ENCODE measurements at regions not wholly inside any gene's neighbourhood (a gene's known extent, or its start where the extent isn't known, plus 50 kb on each side); places are given as distances from the start of the nearest gene placed in this dataset.

- no peak for DNase-seq (ENCODE audit: low spot score)
These were observed 614.8 kb downstream of the ZIC1 start for GRCh38 chr3:148023994-148024393.

- no peak for DNase-seq (ENCODE audit: low spot score)
These were observed 616.9 kb downstream of the ZIC1 start for GRCh38 chr3:148026009-148026588.

DNA sequence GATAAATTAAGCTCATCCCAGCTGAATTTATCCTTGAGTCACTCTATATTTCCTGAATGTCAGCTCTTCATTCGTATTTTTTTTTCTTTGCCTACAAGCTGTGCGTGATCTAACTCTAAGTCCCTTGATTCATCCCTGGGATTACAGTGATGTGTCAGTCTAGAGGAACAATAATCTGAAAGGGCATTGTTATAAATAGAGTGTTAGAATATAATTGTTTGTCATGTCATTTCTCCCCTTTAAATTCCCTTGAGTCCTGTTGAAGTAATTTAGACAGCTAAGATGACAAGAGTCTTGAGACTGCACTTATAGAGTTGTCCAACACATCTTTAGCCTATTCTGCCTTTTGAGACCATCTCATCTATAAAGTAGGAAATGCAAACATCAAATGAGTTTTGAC, 621.8 kb downstream of the ZIC1 start:
- DNase-seq (ENCODE audit: low spot score): no peak

DNA sequence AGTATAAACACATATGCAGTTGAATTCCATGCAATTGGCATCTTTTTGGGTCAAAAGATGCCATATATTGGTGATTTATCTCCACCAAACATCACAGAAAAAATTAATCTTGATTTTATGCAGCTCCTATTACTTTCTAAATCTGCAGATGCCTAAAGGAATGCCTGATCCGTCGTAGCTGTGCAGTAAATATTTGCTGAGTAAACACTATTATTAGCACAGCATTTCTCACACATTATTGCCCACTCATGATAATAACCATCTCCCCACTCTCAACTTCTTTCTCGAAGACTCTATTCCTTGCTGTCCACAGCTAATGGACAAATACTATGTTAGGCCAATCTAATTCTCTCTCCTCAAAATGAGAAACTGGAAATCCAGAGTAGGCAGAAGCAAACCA, 625.2 kb downstream of the ZIC1 start:
- no peak for DNase-seq (ENCODE audit: low spot score)

GRCh38 chr3:148036331-148036876, 627.2 kb downstream of the ZIC1 start:
- DNase-seq (ENCODE audit: low spot score): no peak

- DNase-seq (ENCODE audit: low spot score): no peak
These were observed 633.7 kb downstream of the ZIC1 start for GRCh38 chr3:148042663-148043445.

DNA sequence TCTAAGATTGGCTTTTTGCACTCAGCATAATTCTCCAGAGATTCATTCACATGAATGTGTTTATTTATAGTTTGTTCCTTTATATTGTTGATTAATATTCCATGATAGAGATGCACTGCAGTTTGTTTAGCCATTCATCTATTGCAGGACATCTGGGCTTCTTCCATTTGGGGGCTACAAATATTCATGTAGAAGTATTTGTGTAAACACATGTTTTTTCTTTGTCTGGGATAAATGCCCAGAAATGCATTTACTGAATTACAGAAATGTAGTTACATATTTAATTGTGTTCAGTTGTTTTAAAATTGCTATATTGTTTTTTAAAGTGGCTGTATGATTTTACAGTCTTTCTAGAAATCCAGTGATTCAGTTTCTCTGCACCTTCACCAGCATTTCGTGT, 635.0 kb downstream of the ZIC1 start:
- DNase-seq (ENCODE audit: low spot score): no peak

DNA sequence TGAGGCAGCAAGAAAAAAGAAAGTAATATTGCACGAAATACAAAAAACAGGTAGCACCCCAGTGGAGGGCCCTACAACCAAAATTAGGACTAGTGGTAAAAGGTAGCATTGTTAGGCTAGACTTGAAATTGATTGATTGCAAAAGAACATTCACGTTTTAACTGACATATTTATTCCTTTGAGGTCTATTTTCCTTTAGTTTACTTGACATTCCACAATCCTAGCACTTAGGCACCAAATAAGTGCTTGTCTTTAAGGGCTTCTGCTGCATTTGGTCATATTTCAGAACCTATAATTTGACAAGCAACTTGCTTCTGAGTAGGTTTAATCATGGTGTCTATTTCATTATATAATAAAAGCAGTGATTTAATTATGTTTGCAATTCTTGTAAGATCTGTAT, 642.7 kb upstream of the AGTR1 start:
- DNase-seq (ENCODE audit: low spot score): no peak

- DNase-seq (ENCODE audit: low spot score): no peak
These were observed 635.1 kb upstream of the AGTR1 start for GRCh38 chr3:148062590-148062989.

DNA sequence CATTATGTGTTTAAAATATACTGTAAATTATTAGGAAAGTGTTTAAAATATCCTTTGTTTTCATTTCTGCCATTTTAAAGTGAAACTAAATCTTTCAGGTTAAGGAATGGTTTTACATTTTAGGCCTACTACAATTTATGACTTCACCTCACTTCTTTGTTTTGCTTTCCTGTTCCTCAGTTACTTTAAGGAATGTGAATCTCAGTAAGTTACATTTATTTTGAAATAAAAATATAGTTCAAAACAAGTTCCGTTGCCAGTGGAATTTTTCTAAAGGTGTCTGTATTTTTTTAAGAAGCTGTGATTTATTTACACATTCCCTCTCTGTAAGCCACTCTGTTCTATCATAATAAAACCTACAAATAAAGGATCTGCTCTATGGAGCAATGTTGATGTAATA, 630.9 kb upstream of the AGTR1 start:
- DNase-seq (ENCODE audit: low spot score): peak; percentile 33

DNA sequence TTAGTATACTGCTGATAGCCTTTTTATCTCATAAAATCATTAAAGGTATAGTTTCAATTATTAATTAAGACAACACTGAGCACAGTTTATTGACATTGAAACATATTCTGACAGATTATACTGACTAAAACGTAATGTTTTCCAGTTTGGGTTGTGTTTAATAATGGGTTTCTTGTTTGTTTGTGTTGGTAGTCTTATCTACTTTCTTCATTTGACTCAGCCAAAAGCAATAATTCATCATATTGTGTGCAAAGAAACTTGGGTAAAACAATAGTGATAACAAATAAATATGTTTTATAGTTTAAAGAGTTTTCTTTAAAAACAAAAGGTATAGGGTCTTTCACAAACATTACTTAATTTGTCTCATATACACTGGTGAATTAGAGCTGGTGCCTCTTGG, 629.2 kb upstream of the AGTR1 start:
- peak; percentile 37 for DNase-seq (ENCODE audit: low spot score)

- DNase-seq (ENCODE audit: low spot score): peak; percentile 39
These were observed 627.7 kb upstream of the AGTR1 start for GRCh38 chr3:148070041-148070440.

DNA sequence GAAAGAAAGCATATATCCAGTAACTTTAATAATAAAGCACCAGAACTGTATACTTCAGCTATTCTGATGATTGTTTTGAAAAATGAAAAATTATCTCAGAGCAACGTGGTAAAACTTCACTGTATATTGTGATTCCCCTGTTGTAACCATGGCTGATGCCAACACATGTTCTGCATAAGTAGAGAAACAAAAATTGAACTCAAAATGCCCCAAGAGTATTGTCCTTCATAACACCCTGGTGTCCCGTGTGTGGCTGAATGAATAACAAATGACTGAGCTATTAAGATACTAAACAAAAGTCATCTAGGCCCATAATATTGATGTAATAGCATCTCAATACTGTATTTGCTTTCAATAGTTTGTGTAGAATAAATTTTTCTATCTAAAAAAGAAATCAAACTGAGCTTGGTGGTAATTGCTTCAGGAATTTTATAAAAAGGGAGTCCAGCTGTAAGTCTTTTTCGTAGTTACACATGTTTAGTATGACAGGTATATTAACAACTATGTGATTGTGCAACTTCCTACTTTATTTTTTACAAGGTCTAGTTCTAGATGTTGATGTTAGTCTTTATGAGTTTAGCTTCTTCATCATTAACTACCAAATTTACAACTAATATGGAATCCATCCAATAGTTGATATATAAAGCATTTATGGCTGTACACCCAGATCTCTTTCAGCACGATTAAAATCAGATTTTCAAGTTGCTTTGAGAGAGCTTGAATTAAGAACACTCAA, 623.8 kb upstream of the AGTR1 start:
- peak; percentile 58 for DNase-seq (ENCODE audit: low spot score)

- DNase-seq (ENCODE audit: low spot score): peak; percentile 75
These were observed 622.8 kb upstream of the AGTR1 start for GRCh38 chr3:148074946-148075345.

DNA sequence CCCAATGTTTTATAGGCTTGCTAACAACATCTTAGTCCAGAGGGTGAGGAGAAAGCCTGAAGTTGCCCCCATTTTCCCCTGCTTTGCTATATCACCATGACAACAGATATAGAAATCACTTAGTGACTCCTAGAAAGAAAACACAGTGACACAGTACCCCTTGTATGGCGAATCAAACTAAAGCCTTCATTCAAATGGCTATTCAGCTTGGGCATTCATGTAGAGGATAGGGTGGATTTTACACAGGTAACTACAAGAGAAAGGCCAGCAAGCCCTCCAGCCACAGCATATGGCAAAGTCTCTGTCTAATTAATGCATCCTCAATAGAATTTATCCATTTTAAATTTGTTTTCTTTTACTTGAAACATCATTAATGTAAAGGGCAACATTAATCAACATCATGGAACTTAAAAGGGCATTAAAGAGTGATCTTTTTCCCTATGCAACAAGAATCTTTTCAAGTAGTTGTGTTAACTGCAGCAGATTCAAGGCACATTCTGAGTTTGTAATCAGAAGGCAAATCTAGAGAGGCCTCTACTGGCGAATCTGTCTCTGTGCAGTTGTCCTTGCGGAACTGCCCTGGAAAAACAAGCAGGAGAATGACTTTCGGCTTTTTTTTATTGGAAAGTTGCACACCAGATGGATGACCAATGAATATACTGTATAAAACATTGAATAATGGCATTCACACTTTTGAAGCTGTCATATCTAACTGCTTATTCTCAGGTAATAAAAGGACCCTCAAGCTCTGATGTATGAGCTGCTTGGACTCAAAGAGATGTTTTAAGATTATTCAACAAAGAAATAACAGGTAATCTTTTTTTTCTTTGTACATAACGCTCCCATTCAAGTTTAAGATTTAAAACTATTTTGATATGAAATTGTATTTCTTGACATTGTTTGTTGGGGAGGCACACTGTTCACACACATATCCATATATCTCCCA, 621.7 kb upstream of the AGTR1 start:
- peak; percentile 94 for DNase-seq (ENCODE audit: low spot score)

DNA sequence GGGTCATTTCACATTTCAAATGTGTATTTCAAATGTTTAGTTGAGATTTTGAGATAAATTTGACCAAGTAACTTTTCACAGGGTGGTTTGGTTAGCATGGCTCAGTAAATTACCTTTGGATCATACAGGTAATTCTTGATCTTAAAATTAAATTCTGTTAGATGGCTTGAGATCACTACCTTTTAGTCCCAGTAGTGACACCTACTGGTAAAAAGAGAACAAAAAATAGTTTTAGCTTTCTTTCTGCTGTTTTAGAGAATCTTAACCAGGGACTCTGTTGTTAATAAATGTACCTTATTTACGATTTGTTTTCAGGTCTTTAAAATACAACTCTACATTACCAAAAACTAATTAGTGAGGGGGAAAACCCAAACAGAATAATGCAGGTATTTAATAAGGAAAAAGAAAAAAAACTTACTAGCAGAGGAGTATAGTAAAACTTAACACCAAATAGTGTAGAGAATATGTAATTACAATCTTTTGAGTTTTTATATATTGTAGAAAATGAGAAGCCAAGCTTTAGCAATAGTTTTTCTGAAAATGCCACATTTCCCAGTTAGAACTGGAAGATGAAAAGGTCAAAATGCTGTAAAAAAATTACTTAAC, 620.3 kb upstream of the AGTR1 start:
- peak; percentile 82 for DNase-seq (ENCODE audit: low spot score)

- peak; percentile 44 for DNase-seq (ENCODE audit: low spot score)
These were observed 619.7 kb upstream of the AGTR1 start for GRCh38 chr3:148077965-148078364.

DNA sequence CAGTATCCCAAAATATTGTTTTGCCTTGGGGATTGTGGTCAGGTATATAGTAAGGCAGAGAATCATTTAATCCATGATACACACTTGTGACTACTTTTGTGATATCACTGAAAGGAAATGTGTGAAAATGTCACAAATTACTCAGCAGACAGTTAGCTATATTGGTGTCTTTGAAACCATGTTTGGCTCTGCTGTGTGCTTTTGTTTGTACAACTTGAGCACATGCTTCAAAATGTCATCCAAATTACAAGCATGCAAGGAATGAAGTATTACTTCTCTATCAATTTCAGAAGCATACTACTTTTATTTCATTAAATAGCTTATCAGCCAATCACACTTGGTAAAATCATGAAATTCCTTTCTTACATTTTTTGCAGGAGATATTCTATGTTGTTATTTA, 619.0 kb upstream of the AGTR1 start:
- peak; percentile 51 for DNase-seq (ENCODE audit: low spot score)

DNA sequence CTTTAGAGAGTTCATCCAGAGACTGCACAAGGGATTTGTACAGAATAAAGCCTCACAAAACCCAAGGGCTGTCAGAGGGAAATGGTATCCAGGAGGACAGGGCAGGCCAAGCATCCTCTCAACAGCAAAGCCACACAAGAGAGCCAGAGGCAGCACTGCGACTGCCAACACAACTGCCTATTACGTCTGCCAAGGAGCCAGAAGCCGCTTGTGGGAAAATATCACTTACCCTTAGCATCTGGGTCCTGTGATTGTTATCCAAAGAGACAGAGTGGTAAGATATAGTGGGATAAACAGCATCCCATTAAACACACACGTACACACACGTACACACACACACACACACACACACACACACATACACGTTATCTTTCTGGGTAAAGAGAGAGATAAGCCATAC, 618.3 kb upstream of the AGTR1 start:
- DNase-seq (ENCODE audit: low spot score): peak; percentile 88

GRCh38 chr3:148081926-148082325, 615.8 kb upstream of the AGTR1 start:
- DNase-seq (ENCODE audit: low spot score): peak; percentile 52

Data from cerebellar cortex (tissue), 1 donor.